Epithelial cell of esophagus (primary cell): ENCODE measurements at regions not wholly inside any gene's neighbourhood (a gene's known extent, or its start where the extent isn't known, plus 50 kb on each side); places are given as distances from the start of the nearest gene placed in this dataset.
"Not testable (repeated sequence)": the region's sequence is repeated elsewhere in the genome, so short reads cannot be mapped to it uniquely, and the experiment has no call there.

Experiments
- DNase-seq: peaks from one replicate; pipeline ENCODE4 v3.0.0; 2010; ENCODE audit warnings: low read depth
- H3K4me3 ChIP-seq: 2 replicates; pipeline ENCODE4 v1.5.1; 2011; ENCODE audit warnings: mild to moderate bottlenecking, low read length, control low read depth
- TF ChIP-seq, protein P1 (sequence below): IDR thresholded peaks from 2 replicates; pipeline ENCODE4 v1.5.1; 2011; ENCODE audit warnings: low read depth, mild to moderate bottlenecking, low read length, control low read depth, inconsistent platforms; ENCODE audit not compliant: insufficient read depth; ENCODE audit errors: missing control alignments

DNA sequence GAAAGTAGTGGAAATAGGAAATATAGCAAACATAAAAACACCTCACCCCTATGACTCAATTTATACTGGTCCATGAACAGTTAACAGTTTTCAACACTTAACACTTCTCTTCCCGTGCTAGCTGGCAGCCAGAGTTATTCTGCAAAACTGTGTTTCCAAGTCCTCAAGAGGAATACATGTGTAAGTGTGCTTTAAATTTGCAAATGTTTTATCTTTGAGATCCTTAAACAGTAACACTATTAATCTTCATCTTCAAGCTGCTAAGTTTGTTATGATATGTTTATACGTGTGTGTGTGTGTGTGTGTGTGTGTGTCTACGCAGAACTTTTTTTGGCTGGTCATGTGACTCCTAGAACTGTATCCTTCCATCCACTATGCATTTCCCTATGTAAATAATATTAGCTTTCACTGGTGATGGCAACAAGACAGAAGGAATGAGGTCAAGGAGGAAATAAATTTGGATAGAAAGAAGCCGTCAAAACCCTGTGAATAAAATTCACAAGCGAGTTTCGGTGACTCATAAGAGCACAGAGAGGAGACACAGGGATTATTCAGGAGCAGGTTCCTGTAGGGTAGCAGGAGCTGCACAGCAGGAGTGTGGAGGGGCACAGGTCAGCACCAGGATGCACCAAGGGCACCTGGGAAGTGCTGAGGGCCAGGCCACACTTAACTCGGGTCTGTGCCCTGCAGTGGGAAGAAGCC is 105.9 kb upstream of the ETV6 start:
- H3K4me3 ChIP-seq = no peak overlapping the region
- TF ChIP-seq, protein P1, sequence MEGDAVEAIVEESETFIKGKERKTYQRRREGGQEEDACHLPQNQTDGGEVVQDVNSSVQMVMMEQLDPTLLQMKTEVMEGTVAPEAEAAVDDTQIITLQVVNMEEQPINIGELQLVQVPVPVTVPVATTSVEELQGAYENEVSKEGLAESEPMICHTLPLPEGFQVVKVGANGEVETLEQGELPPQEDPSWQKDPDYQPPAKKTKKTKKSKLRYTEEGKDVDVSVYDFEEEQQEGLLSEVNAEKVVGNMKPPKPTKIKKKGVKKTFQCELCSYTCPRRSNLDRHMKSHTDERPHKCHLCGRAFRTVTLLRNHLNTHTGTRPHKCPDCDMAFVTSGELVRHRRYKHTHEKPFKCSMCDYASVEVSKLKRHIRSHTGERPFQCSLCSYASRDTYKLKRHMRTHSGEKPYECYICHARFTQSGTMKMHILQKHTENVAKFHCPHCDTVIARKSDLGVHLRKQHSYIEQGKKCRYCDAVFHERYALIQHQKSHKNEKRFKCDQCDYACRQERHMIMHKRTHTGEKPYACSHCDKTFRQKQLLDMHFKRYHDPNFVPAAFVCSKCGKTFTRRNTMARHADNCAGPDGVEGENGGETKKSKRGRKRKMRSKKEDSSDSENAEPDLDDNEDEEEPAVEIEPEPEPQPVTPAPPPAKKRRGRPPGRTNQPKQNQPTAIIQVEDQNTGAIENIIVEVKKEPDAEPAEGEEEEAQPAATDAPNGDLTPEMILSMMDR = no peak
- peak; percentile 54 for DNase-seq

- TF ChIP-seq, protein P1 = no peak
- DNase-seq = no peak
- no peak overlapping the region for H3K4me3 ChIP-seq
Observed at GRCh38 chr12:11545484-11546330, 103.8 kb upstream of the ETV6 start.

DNA sequence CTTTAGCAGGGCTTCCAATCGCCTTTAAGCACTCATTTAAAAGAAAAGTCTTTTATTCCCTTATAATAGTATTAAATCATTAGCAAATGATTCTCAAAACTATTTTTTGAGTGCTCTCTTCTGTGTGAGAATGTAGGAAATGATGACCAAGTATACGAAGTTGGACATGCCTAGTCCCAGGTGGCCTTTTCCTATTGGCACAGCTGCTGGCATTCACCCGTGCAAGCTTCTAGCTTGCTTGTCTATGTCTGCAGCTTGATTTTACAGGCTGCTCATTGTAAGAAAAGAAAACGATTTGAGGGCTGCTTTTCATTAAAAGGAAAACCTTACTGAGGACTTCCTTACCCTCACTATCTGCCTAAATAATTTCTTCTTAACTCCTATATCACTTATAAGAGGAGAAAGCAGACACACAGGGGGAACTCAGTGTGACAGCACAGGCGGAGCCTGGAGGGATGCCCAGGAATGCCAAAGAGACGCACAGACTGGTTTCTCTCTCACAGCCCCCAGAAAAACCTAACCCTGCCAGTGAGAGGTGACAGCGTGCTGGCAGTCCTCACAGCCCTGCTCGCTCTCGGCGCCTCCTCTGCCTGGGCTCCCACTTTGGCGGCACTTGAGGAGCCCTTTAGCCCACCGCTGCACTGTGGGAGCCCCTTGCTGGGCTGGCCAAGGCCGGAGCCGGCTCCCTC is 102.7 kb upstream of the ETV6 start:
- DNase-seq = not testable (repeated sequence)
- peak overlapping the region; percentile 23 for H3K4me3 ChIP-seq

DNA sequence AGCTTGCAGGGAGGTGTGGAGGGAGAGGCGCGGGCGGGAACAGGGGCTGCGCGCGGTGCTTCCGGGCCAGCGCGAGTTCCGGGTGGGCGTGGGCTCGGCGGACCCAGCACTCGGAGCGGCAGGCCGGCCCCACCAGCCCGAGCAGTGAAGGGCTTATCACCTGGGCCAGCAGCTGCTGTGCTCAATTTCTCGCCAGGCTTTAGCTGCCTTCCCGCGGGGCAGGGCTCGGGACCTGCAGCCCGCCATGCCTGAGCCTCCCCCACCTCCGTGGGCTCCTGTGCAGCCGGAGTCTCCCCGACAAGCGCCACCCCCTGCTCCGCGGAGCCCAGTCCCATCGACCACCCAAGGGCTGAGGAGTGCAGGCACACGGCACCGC is 102.2 kb upstream of the ETV6 start:
- peak overlapping the region; percentile 23 for H3K4me3 ChIP-seq

DNA sequence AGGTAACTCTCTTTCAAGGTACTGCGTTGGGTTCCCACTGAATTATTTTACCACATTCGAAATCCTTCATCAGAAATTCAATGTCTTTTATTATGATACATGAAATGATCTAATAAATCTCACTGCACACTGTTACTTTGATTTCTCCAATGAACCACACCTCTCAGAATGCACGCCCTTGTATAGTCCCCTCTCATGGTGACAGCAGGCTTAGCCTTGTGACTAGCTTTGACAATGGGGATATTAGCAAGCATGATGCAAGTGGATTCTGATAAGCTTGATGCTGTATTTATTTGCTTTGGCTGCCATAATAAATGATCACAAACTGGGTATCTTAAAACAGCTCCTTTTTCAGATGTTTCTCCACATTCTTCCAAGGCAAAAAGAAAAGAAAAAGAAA is 100.4 kb upstream of the ETV6 start:
- DNase-seq = no peak
- TF ChIP-seq, protein P1 = no peak
- H3K4me3 ChIP-seq = no peak overlapping the region

More for the DNA sequence above, 102.2 kb upstream of the ETV6 start:
- not testable (repeated sequence) for DNase-seq

DNA sequence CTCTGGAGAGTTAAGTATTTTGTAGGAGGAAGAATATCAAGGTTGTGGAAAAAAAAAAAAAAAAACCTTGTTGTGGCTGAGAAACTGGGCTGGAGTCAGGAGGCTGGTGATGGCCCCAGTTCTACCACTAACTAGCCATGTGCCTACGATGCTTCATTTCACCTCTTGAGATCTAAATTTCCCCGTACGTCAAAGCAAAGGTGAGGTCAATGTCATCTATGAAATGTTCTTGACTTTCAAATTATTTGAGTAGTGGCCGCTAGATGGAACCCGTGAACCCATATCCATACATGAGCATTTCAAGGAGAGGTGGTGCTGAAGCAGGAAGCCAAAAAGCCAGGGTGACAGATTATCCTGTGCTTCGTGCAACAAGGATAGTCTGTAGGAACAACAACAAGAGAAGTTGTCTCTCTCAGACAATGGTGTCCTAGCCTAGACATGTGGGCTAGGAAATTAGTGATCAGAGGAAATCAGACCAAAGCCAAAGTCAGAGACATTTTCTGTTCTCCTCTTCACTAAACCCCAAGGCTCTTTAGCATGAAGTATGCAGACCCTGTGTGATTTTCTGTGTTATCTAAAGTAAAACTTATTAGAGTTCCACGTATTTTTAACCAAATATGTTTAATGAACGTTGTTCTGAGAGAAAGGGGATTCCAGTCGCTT is 95.5 kb upstream of the ETV6 start:
- DNase-seq = peak; percentile 80
- TF ChIP-seq, protein P1 = peak; percentile 73
- no peak overlapping the region for H3K4me3 ChIP-seq

DNA sequence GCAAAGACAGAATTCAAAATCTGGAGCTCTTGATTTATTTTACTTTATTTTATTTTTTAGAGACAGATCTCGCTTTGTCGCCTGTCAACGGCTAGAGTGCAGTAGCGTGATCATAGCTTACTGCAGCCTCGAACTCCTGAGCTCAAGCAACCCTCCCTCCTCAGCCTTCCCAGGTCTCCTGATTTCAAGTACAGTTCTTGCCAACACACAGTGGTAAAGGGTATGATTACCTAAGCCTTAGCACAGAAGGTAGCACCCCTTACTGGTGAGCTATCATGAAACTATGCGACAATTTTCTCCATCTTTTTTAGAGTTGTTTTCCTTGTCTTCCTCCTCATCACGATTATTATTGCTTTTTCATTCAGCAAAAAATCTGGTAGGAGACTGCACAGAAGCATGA is 94.3 kb upstream of the ETV6 start:
- DNase-seq = no peak
- TF ChIP-seq, protein P1 = no peak
- H3K4me3 ChIP-seq = no peak overlapping the region
